ENCODE measurements at regions not wholly inside any gene's neighbourhood (a gene's known extent, or its start where the extent isn't known, plus 50 kb on each side); places are given as distances from the start of the nearest gene placed in this dataset.

GRCh38 chr3:159626598-159626997, 362.0 kb upstream of the IL12A start:
- Histone ChIP-seq H3K9ac (ENCODE audit: low read length) (no peak overlapping the region), H3K4me3 (ENCODE audit: low read length) (no peak overlapping the region), H3K36me3 (ENCODE audit: insufficient read depth, low read length) (no peaks in the 10 kb centered on the region), H3K4me1 (ENCODE audit: low read length) (no peaks in the 10 kb centered on the region), H3K27ac (ENCODE audit: low read length) (no peak overlapping the region), H3K79me2 (ENCODE audit: low read length) (no peaks in the 10 kb centered on the region), H3K27me3 (ENCODE audit: low read length) (no peaks in the 10 kb centered on the region), H3K4me2 (ENCODE audit: low read depth, low read length, poor library complexity, severe bottlenecking) (no peak overlapping the region), H2AFZ (ENCODE audit: low read length) (no peak overlapping the region), H3K9me2 (replicated peaks; ENCODE audit: insufficient read depth, low read length) (no peaks in the 10 kb centered on the region), H3K9me3 (ENCODE audit: low read length) (no peaks in the 10 kb centered on the region), H4K20me1 (ENCODE audit: insufficient read depth, low read depth, low read length) (no peaks in the 10 kb centered on the region)
- DNase-seq, result no peak

- no peaks in the 10 kb centered on the region for H3K27me3 ChIP-seq (ENCODE audit: low read length)
- no peaks in the 10 kb centered on the region for H3K9me2 ChIP-seq (replicated peaks; ENCODE audit: insufficient read depth, low read length)
- H2AFZ ChIP-seq (ENCODE audit: low read length), result no peak overlapping the region
- DNase-seq, result no peak
- H3K27ac ChIP-seq (ENCODE audit: low read length), result no peak overlapping the region
- no peaks in the 10 kb centered on the region for H3K4me1 ChIP-seq (ENCODE audit: low read length)
- no peak overlapping the region for H3K4me3 ChIP-seq (ENCODE audit: low read length)
- H3K9ac ChIP-seq (ENCODE audit: low read length), result no peak overlapping the region
- no peaks in the 10 kb centered on the region for H3K36me3 ChIP-seq (ENCODE audit: insufficient read depth, low read length)
- H3K4me2 ChIP-seq (ENCODE audit: low read depth, low read length, poor library complexity, severe bottlenecking), result no peak overlapping the region
- no peaks in the 10 kb centered on the region for H3K79me2 ChIP-seq (ENCODE audit: low read length)
- H4K20me1 ChIP-seq (ENCODE audit: insufficient read depth, low read depth, low read length), result no peaks in the 10 kb centered on the region
- no peaks in the 10 kb centered on the region for H3K9me3 ChIP-seq (ENCODE audit: low read length)
Measured at GRCh38 chr3:159627229-159627628, 361.4 kb upstream of the IL12A start.

- no peaks in the 10 kb centered on the region for H3K27me3 ChIP-seq (ENCODE audit: low read length)
- H3K9ac ChIP-seq (ENCODE audit: low read length), result no peak overlapping the region
- H3K4me2 ChIP-seq (ENCODE audit: low read depth, low read length, poor library complexity, severe bottlenecking), result no peak overlapping the region
- H3K9me3 ChIP-seq (ENCODE audit: low read length), result no peaks in the 10 kb centered on the region
- H3K4me1 ChIP-seq (ENCODE audit: low read length), result no peaks in the 10 kb centered on the region
- H3K4me3 ChIP-seq (ENCODE audit: low read length), result no peak overlapping the region
- no peaks in the 10 kb centered on the region for H3K9me2 ChIP-seq (replicated peaks; ENCODE audit: insufficient read depth, low read length)
- no peak for DNase-seq
- H3K79me2 ChIP-seq (ENCODE audit: low read length), result no peaks in the 10 kb centered on the region
- no peaks in the 10 kb centered on the region for H4K20me1 ChIP-seq (ENCODE audit: insufficient read depth, low read depth, low read length)
- no peak overlapping the region for H3K27ac ChIP-seq (ENCODE audit: low read length)
- no peak overlapping the region for H2AFZ ChIP-seq (ENCODE audit: low read length)
- H3K36me3 ChIP-seq (ENCODE audit: insufficient read depth, low read length), result no peaks in the 10 kb centered on the region
Measured at GRCh38 chr3:159627634-159628033, 361.0 kb upstream of the IL12A start.

GRCh38 chr3:159629329-159630084, 359.1 kb upstream of the IL12A start:
- DNase-seq, result no peak
- Histone ChIP-seq H3K4me1 (ENCODE audit: low read length) (no peaks in the 10 kb centered on the region), H3K9me2 (replicated peaks; ENCODE audit: insufficient read depth, low read length) (no peaks in the 10 kb centered on the region), H3K4me2 (ENCODE audit: low read depth, low read length, poor library complexity, severe bottlenecking) (no peak overlapping the region), H3K9me3 (ENCODE audit: low read length) (no peaks in the 10 kb centered on the region), H3K27me3 (ENCODE audit: low read length) (no peaks in the 10 kb centered on the region), H3K36me3 (ENCODE audit: insufficient read depth, low read length) (no peaks in the 10 kb centered on the region), H4K20me1 (ENCODE audit: insufficient read depth, low read depth, low read length) (no peaks in the 10 kb centered on the region), H3K27ac (ENCODE audit: low read length) (no peak overlapping the region), H3K4me3 (ENCODE audit: low read length) (no peak overlapping the region), H3K79me2 (ENCODE audit: low read length) (no peaks in the 10 kb centered on the region), H2AFZ (ENCODE audit: low read length) (no peak overlapping the region), H3K9ac (ENCODE audit: low read length) (no peak overlapping the region)

GRCh38 chr3:159631226-159631625, 357.4 kb upstream of the IL12A start:
- Histone ChIP-seq H3K9ac (ENCODE audit: low read length) (no peak overlapping the region), H3K9me2 (replicated peaks; ENCODE audit: insufficient read depth, low read length) (no peaks in the 10 kb centered on the region), H3K36me3 (ENCODE audit: insufficient read depth, low read length) (no peaks in the 10 kb centered on the region), H3K4me2 (ENCODE audit: low read depth, low read length, poor library complexity, severe bottlenecking) (no peak overlapping the region), H3K4me3 (ENCODE audit: low read length) (no peak overlapping the region), H3K4me1 (ENCODE audit: low read length) (no peaks in the 10 kb centered on the region), H3K27me3 (ENCODE audit: low read length) (no peaks in the 10 kb centered on the region), H3K9me3 (ENCODE audit: low read length) (no peaks in the 10 kb centered on the region), H3K27ac (ENCODE audit: low read length) (no peak overlapping the region), H2AFZ (ENCODE audit: low read length) (no peak overlapping the region), H3K79me2 (ENCODE audit: low read length) (no peaks in the 10 kb centered on the region), H4K20me1 (ENCODE audit: insufficient read depth, low read depth, low read length) (no peaks in the 10 kb centered on the region)
- no peak for DNase-seq

- no peak overlapping the region for H3K4me2 ChIP-seq (ENCODE audit: low read depth, low read length, poor library complexity, severe bottlenecking)
- H3K27me3 ChIP-seq (ENCODE audit: low read length), result no peaks in the 10 kb centered on the region
- no peaks in the 10 kb centered on the region for H4K20me1 ChIP-seq (ENCODE audit: insufficient read depth, low read depth, low read length)
- no peak overlapping the region for H3K9ac ChIP-seq (ENCODE audit: low read length)
- DNase-seq, result no peak
- no peaks in the 10 kb centered on the region for H3K79me2 ChIP-seq (ENCODE audit: low read length)
- no peaks in the 10 kb centered on the region for H3K9me3 ChIP-seq (ENCODE audit: low read length)
- no peak overlapping the region for H2AFZ ChIP-seq (ENCODE audit: low read length)
- H3K27ac ChIP-seq (ENCODE audit: low read length), result no peak overlapping the region
- H3K36me3 ChIP-seq (ENCODE audit: insufficient read depth, low read length), result no peaks in the 10 kb centered on the region
- H3K4me1 ChIP-seq (ENCODE audit: low read length), result no peaks in the 10 kb centered on the region
- H3K4me3 ChIP-seq (ENCODE audit: low read length), result no peak overlapping the region
- no peaks in the 10 kb centered on the region for H3K9me2 ChIP-seq (replicated peaks; ENCODE audit: insufficient read depth, low read length)
Measured at GRCh38 chr3:159632128-159632527, 356.5 kb upstream of the IL12A start.

GRCh38 chr3:159632851-159633250, 355.8 kb upstream of the IL12A start:
- Histone ChIP-seq H4K20me1 (ENCODE audit: insufficient read depth, low read depth, low read length) (no peaks in the 10 kb centered on the region), H3K27ac (ENCODE audit: low read length) (no peak overlapping the region), H3K4me1 (ENCODE audit: low read length) (no peaks in the 10 kb centered on the region), H3K4me2 (ENCODE audit: low read depth, low read length, poor library complexity, severe bottlenecking) (no peak overlapping the region), H3K27me3 (ENCODE audit: low read length) (no peaks in the 10 kb centered on the region), H3K9ac (ENCODE audit: low read length) (no peak overlapping the region), H3K9me2 (replicated peaks; ENCODE audit: insufficient read depth, low read length) (no peaks in the 10 kb centered on the region), H3K79me2 (ENCODE audit: low read length) (no peaks in the 10 kb centered on the region), H3K9me3 (ENCODE audit: low read length) (no peaks in the 10 kb centered on the region), H3K36me3 (ENCODE audit: insufficient read depth, low read length) (no peaks in the 10 kb centered on the region), H3K4me3 (ENCODE audit: low read length) (no peak overlapping the region), H2AFZ (ENCODE audit: low read length) (no peak overlapping the region)
- no peak for DNase-seq

GRCh38 chr3:159634483-159634882, 354.2 kb upstream of the IL12A start:
- Histone ChIP-seq H3K27ac (ENCODE audit: low read length) (no peak overlapping the region), H3K9me3 (ENCODE audit: low read length) (no peaks in the 10 kb centered on the region), H4K20me1 (ENCODE audit: insufficient read depth, low read depth, low read length) (no peaks in the 10 kb centered on the region), H3K36me3 (ENCODE audit: insufficient read depth, low read length) (no peaks in the 10 kb centered on the region), H3K79me2 (ENCODE audit: low read length) (no peaks in the 10 kb centered on the region), H2AFZ (ENCODE audit: low read length) (no peak overlapping the region), H3K4me1 (ENCODE audit: low read length) (no peaks in the 10 kb centered on the region), H3K27me3 (ENCODE audit: low read length) (no peaks in the 10 kb centered on the region), H3K9me2 (replicated peaks; ENCODE audit: insufficient read depth, low read length) (no peaks in the 10 kb centered on the region), H3K9ac (ENCODE audit: low read length) (no peak overlapping the region), H3K4me3 (ENCODE audit: low read length) (no peak overlapping the region), H3K4me2 (ENCODE audit: low read depth, low read length, poor library complexity, severe bottlenecking) (no peak overlapping the region)
- DNase-seq, result no peak
